Gastrocnemius medialis (tissue), 4 donors: ENCODE measurements at regions not wholly inside any gene's neighbourhood (a gene's known extent, or its start where the extent isn't known, plus 50 kb on each side); places are given as distances from the start of the nearest gene placed in this dataset.

ENCODE experiments used
- POLR2A ChIP-seq, 2 donors: fragments of 450-650 bp; IDR thresholded peaks; one replicate each; pipeline ENCODE4 v1.6.1; 2017; ENCODE audit warnings: antibody characterized with exemption in 2 of 2, mild to moderate bottlenecking in 2 of 2, moderate library complexity in 2 of 2
- TF ChIP-seq, protein P1 (sequence below), 5 experiments: fragments of 450-650 bp in 3 of 5; fragments of 200-600 bp in 2 of 5; sonication (generic) in 2 of 5; IDR thresholded peaks in 4 of 5; conservative IDR thresholded peaks in 1 of 5; 1 replicate in 4 of 5; 2 replicates in 1 of 5; pipeline ENCODE4 v1.5.1; 2016 to 2019; ENCODE audit warnings: antibody characterized with exemption in 5 of 5, mild to moderate bottlenecking in 3 of 5, moderate library complexity in 3 of 5

DNA sequence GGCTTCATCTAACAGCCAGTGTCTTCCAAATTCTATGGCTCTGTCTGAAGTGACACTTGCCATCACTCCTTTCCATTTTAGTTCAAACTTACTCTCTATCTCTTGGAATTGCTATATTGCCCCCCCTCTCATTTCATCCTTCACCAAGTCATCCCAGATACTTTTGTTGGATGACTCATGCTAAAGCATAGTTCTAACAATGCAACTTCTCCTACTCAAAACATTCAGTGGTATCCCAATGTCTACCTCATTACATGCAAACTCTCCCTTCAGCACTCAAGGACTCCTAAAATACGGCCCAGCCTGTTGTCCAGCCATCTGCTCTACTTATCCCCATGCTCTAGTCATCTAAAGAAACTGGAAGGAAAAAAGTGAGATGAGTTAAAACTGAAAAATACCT lies 171.6 kb downstream of the RASEF start:
- TF ChIP-seq, protein P1, sequence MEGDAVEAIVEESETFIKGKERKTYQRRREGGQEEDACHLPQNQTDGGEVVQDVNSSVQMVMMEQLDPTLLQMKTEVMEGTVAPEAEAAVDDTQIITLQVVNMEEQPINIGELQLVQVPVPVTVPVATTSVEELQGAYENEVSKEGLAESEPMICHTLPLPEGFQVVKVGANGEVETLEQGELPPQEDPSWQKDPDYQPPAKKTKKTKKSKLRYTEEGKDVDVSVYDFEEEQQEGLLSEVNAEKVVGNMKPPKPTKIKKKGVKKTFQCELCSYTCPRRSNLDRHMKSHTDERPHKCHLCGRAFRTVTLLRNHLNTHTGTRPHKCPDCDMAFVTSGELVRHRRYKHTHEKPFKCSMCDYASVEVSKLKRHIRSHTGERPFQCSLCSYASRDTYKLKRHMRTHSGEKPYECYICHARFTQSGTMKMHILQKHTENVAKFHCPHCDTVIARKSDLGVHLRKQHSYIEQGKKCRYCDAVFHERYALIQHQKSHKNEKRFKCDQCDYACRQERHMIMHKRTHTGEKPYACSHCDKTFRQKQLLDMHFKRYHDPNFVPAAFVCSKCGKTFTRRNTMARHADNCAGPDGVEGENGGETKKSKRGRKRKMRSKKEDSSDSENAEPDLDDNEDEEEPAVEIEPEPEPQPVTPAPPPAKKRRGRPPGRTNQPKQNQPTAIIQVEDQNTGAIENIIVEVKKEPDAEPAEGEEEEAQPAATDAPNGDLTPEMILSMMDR (IDR thresholded peaks at IDR 0.05 in 4 of 5, conservative IDR thresholded peaks at IDR 0.05 in 1 of 5): no peak
- no peak for TF ChIP-seq POLR2A (IDR thresholded peaks at IDR 0.05)
